HepG2 (cell line): ENCODE measurements at regions not wholly inside any gene's neighbourhood (a gene's known extent, or its start where the extent isn't known, plus 50 kb on each side); places are given as distances from the start of the nearest gene placed in this dataset.

Source experiments
- ASH2L ChIP-seq: fragments of 300-600, 200-600 bp; sonication (generic); IDR thresholded peaks from 2 replicates; pipeline ENCODE4 v1.7.0; 2017; ENCODE audit warnings: low read depth, mild to moderate bottlenecking, moderate library complexity, mixed read lengths, low read length; ENCODE audit not compliant: insufficient read length
- ATF7 ChIP-seq, 2 experiments: fragments of 450-650 bp in 1 of 2; sonication (generic) in 1 of 2; formaldehyde crosslinking in 1 of 2; IDR thresholded peaks; 2 replicates each; pipeline versions ENCODE4 v1.4.0 to v1.6.1; 2016 to 2020; ENCODE audit warnings: antibody characterized with exemption in 1 of 2, mild to moderate bottlenecking in 1 of 2, missing genetic modification reagents in 1 of 2
- ATM ChIP-seq: fragments of 450-650 bp; IDR thresholded peaks from 2 replicates; pipeline ENCODE4 v1.7.1; 2017; ENCODE audit warnings: mild to moderate bottlenecking, borderline replicate concordance
- CBX2 ChIP-seq, 2 experiments: fragments of 200-600 bp in 1 of 2; sonication (generic); formaldehyde crosslinking in 1 of 2; IDR thresholded peaks; 2 replicates each; pipeline versions ENCODE4 v1.7.0 to v1.8.1; 2018 to 2022; ENCODE audit warnings: low read depth in 2 of 2, low read length in 1 of 2, mild to moderate bottlenecking in 1 of 2, missing genetic modification reagents in 1 of 2
- CENPX ChIP-seq: sonication (generic); formaldehyde crosslinking; IDR thresholded peaks from 2 replicates; pipeline ENCODE4 v1.9.0; 2021; ENCODE audit warnings: mild to moderate bottlenecking, missing genetic modification reagents, moderate library complexity
- EP300 ChIP-seq, 3 experiments: sonication (generic) in 1 of 3; formaldehyde crosslinking in 1 of 3; IDR thresholded peaks; 2 replicates each; pipeline versions ENCODE4 v1.5.1 to v1.6.1; 2011 to 2020; ENCODE audit warnings: low read depth in 2 of 3, low read length in 2 of 3, borderline replicate concordance in 1 of 3, improper control_type of control experiment in 1 of 3, mild to moderate bottlenecking in 1 of 3, missing genetic modification reagents in 1 of 3, moderate library complexity in 1 of 3
- GABPB1 ChIP-seq: IDR thresholded peaks from 2 replicates; pipeline ENCODE4 v1.6.1; 2016; ENCODE audit warnings: mild to moderate bottlenecking, missing genetic modification reagents, moderate library complexity, missing compliant biosample characterization
- HCFC1 ChIP-seq: fragments of 150-350 bp; IDR thresholded peaks from 2 replicates; pipeline ENCODE4 v1.6.1; 2014; ENCODE audit warnings: low read depth, low read length
- HDAC2 ChIP-seq: sonication (generic); formaldehyde crosslinking; IDR thresholded peaks from 2 replicates; pipeline ENCODE4 v1.4.0; 2020; ENCODE audit warnings: missing genetic modification reagents
- KDM1A ChIP-seq: IDR thresholded peaks from 2 replicates; pipeline ENCODE4 v1.6.1; 2016; ENCODE audit warnings: missing compliant biosample characterization
- KLF16 ChIP-seq, 2 experiments: sonication (generic) in 1 of 2; formaldehyde crosslinking in 1 of 2; IDR thresholded peaks; 2 replicates each; pipeline versions ENCODE4 v1.6.1 to v1.8.0; 2016 to 2023; ENCODE audit warnings: missing genetic modification reagents in 2 of 2, missing compliant biosample characterization in 1 of 2
- MXD4 ChIP-seq: IDR thresholded peaks from 2 replicates; pipeline ENCODE4 v1.6.1; 2016; ENCODE audit warnings: mild to moderate bottlenecking, missing biosample characterization, missing genetic modification reagents
- PPARG ChIP-seq: conservative IDR thresholded peaks from 2 replicates; pipeline ENCODE4 v1.6.1; 2016; ENCODE audit warnings: missing biosample characterization, missing genetic modification reagents
- RFX3 ChIP-seq: IDR thresholded peaks from 2 replicates; pipeline ENCODE4 v1.6.1; 2016; ENCODE audit warnings: missing biosample characterization, missing genetic modification reagents
- RXRB ChIP-seq: IDR thresholded peaks from 2 replicates; pipeline ENCODE4 v1.6.1; 2016; ENCODE audit warnings: borderline replicate concordance, missing genetic modification reagents, missing compliant biosample characterization
- SKI ChIP-seq: fragments of 450-650 bp; IDR thresholded peaks from one replicate; pipeline ENCODE4 v1.6.1; 2018; ENCODE audit warnings: mild to moderate bottlenecking; ENCODE audit not compliant: partially characterized antibody
- SOX6 ChIP-seq, 2 experiments: fragments of 450-650 bp in 1 of 2; sonication (generic) in 1 of 2; formaldehyde crosslinking in 1 of 2; IDR thresholded peaks; 2 replicates each; pipeline versions ENCODE4 v1.4.0 to v1.6.1; 2017 to 2020; ENCODE audit warnings: antibody characterized with exemption in 1 of 2, mild to moderate bottlenecking in 1 of 2, missing genetic modification reagents in 1 of 2
- TOE1 ChIP-seq: sonication (generic); formaldehyde crosslinking; IDR thresholded peaks from 2 replicates; pipeline ENCODE4 v1.4.0; 2020; ENCODE audit warnings: mild to moderate bottlenecking, missing genetic modification reagents
- ZNF143 ChIP-seq: sonication (generic); formaldehyde crosslinking; IDR thresholded peaks from 2 replicates; pipeline ENCODE4 v1.4.0; 2020; ENCODE audit warnings: missing genetic modification reagents
- ZNF20 ChIP-seq: sonication (generic); formaldehyde crosslinking; IDR thresholded peaks from 2 replicates; pipeline ENCODE4 v1.4.0; 2020; ENCODE audit warnings: mild to moderate bottlenecking, moderate library complexity, missing genetic modification reagents
- ZNF280D ChIP-seq: sonication (generic); formaldehyde crosslinking; IDR thresholded peaks from 2 replicates; pipeline ENCODE4 v1.5.1; 2020; ENCODE audit warnings: mild to moderate bottlenecking, missing genetic modification reagents
- ZNF30 ChIP-seq: sonication (generic); formaldehyde crosslinking; IDR thresholded peaks from 2 replicates; pipeline ENCODE4 v1.5.0; 2020; ENCODE audit warnings: mild to moderate bottlenecking, missing genetic modification reagents
- TF ChIP-seq, protein P1 (sequence below): sonication (generic); formaldehyde crosslinking; IDR thresholded peaks from 2 replicates; pipeline ENCODE4 v1.5.0; 2020; ENCODE audit warnings: missing genetic modification reagents, mild to moderate bottlenecking, borderline replicate concordance

DNA sequence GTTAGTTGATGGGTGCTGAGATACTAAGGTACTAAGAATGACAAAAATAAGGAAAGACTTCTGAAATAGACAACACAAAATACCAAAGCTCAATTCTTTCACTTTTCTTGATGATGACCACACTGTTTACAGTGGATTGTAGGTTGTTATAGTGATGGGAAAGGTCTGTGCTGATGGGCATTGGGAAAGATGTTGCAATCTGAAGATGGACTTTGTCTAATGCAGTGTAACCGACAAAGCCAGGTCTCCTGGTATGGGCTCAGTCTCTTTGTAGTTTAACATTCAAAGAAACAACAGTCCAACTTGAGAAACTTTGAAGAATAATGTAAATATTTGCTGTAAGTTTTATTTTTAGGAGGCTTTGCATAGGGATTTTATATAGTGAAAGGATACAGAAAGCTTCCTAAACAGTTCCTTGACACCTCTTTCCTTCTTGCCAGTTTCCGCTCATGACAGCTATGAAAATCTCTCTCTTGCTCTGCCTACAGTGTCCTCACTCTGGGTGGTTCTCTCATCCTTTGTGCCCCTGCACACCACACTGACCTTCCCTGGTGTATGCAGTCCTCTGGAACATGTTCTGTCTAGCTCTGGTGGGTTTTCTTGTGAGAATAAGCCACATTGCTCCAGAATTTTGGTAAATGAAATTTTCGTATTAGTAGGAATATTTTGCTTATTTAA, 172.2 kb downstream of the KCNRG start (continued):
- TF ChIP-seq, protein P1, sequence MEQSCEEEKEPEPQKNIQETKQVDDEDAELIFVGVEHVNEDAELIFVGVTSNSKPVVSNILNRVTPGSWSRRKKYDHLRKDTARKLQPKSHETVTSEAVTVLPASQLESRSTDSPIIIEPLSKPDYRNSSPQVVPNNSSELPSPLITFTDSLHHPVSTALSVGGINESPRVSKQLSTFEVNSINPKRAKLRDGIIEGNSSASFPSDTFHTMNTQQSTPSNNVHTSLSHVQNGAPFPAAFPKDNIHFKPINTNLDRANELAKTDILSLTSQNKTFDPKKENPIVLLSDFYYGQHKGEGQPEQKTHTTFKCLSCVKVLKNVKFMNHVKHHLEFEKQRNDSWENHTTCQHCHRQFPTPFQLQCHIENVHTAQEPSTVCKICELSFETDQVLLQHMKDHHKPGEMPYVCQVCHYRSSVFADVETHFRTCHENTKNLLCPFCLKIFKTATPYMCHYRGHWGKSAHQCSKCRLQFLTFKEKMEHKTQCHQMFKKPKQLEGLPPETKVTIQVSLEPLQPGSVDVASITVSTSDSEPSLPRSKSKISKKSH = no peak
- TF ChIP-seq KLF16 (CRISPR knock-in tag; IDR thresholded peaks at IDR 0.05) = peak in 1 of 2 experiments; percentile 66; a peak in 1 of 4 replicates
- TF ChIP-seq ATF7 (IDR thresholded peaks at IDR 0.05) = peak; percentile 74
- TF ChIP-seq ATF7 (CRISPR knock-in tag; IDR thresholded peaks at IDR 0.05) = no peak; the same call in 1 of the 2 replicates
- no peak; the same call in 1 of the 2 replicates for TF ChIP-seq PPARG (CRISPR knock-in tag)
- TF ChIP-seq ZNF143 (CRISPR knock-in tag) = peak; percentile 52; the same call in 1 of the 2 replicates
- no peak for TF ChIP-seq CBX2 (IDR thresholded peaks at IDR 0.05; ENCODE audit: low read depth, low read length)
- no peak for TF ChIP-seq CBX2 (CRISPR knock-in tag; IDR thresholded peaks at IDR 0.05; ENCODE audit: low read depth)
- no peak for TF ChIP-seq ZNF30 (CRISPR knock-in tag)
- no peak for TF ChIP-seq TOE1 (CRISPR knock-in tag)
- TF ChIP-seq ZNF20 (CRISPR knock-in tag) = no peak
- peak; percentile 87 for TF ChIP-seq HDAC2 (CRISPR knock-in tag)
- peak; percentile 65 for TF ChIP-seq ASH2L
- TF ChIP-seq RXRB (CRISPR knock-in tag) = peak; percentile 79
- peak; percentile 82 for TF ChIP-seq RFX3 (CRISPR knock-in tag)
- peak; percentile 94 to 95 for TF ChIP-seq EP300 (IDR thresholded peaks at IDR 0.05; ENCODE audit: low read depth in 2 of 2, low read length in 2 of 2)
- peak; percentile 79; the same call in 1 of the 2 replicates for TF ChIP-seq EP300 (CRISPR knock-in tag; IDR thresholded peaks at IDR 0.05; ENCODE audit: borderline replicate concordance)
- no peak for TF ChIP-seq ATM
- peak; percentile 46 for TF ChIP-seq SKI
- no peak for TF ChIP-seq HCFC1
- TF ChIP-seq SOX6 (IDR thresholded peaks at IDR 0.05) = no peak
- TF ChIP-seq SOX6 (CRISPR knock-in tag; IDR thresholded peaks at IDR 0.05) = peak; percentile 90
- no peak for TF ChIP-seq CENPX (CRISPR knock-in tag)
- peak; percentile 34 for TF ChIP-seq GABPB1 (CRISPR knock-in tag)
- peak; percentile 66; the same call in 1 of the 2 replicates for TF ChIP-seq KDM1A (CRISPR knock-in tag)
- peak; percentile 47; the same call in 1 of the 2 replicates for TF ChIP-seq MXD4 (CRISPR knock-in tag)
- TF ChIP-seq ZNF280D (CRISPR knock-in tag) = peak; percentile 72
